ENCODE measurements at regions not wholly inside any gene's neighbourhood (a gene's known extent, or its start where the extent isn't known, plus 50 kb on each side); places are given as distances from the start of the nearest gene placed in this dataset.

- DNase-seq (ENCODE audit: low spot score), result no peak
These were observed 476.8 kb downstream of the CETN3 start for GRCh38 chr5:89932771-89933181.

GRCh38 chr5:89930591-89931392 is 478.8 kb downstream of the CETN3 start:
- no peak for DNase-seq (ENCODE audit: low spot score)

DNA sequence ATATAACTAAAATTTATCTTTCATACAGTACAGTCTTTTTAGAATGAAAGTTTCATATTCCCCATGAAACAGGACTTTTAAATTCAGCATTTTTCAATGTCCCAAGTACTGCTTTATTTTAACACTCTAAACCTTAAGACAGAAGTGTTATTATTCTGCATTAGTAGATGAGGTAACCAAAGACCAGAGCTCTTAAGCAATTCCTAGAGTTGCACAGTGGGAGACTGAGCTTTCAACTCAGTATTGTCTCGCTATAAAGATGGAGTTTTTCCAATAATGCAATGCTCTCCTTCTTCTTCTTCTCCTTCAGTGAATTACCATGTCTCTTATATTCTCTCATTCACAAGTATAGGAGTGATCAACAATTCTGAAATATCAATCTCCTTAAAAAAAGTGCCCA is 479.7 kb downstream of the CETN3 start:
- DNase-seq (ENCODE audit: low spot score), result no peak

DNA sequence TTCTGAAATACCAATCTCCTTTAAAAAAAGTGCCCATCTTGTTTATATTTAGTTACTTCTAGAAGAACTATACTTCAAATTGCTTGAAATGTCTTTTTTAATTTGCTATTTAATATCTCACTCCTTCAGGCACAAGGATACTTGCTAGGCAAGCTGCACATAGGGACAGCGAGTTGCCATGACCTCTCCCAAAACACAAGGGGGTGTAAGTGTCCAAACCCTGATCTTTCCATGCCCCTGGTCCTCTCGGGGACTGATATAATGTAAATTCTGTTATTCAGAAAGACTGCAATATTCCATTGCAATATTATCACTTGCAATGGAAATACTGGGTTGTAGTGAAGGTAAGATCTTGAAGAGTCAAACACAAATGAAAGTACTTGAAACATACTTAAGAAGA is 480.4 kb downstream of the CETN3 start:
- no peak for DNase-seq (ENCODE audit: low spot score)

- DNase-seq (ENCODE audit: low spot score), result no peak
These were observed 487.4 kb downstream of the CETN3 start for GRCh38 chr5:89922161-89922560.

- DNase-seq (ENCODE audit: low spot score), result no peak
These were observed 492.4 kb downstream of the CETN3 start for GRCh38 chr5:89917112-89917511.

GRCh38 chr5:89916131-89916530 is 493.4 kb downstream of the CETN3 start:
- no peak for DNase-seq (ENCODE audit: low spot score)

- DNase-seq (ENCODE audit: low spot score), result no peak
These were observed 500.7 kb downstream of the CETN3 start for GRCh38 chr5:89908876-89909275.

- no peak for DNase-seq (ENCODE audit: low spot score)
These were observed 505.1 kb downstream of the CETN3 start for GRCh38 chr5:89904442-89904841.

GRCh38 chr5:89901983-89902382 is 507.6 kb downstream of the CETN3 start:
- no peak for DNase-seq (ENCODE audit: low spot score)

GRCh38 chr5:89901346-89901745 is 508.2 kb downstream of the CETN3 start:
- no peak for DNase-seq (ENCODE audit: low spot score)

DNA sequence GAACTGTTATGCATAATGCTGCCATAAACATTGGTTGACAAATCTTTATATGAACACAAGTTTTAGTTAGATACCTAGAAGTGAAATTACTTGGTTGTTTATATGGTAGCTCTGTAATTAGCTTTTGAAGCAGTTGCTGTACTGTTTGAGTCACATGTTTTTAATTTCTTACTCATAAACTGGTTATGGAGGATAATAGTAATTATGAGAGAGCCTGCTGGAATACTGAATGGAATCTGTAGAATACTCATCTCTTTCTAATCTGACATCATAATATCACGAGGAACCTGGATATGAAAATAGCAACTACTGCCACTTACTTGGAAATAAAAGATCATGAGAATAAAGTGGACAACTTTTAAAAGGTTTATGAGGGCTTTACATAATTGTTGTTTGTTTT is 509.2 kb downstream of the CETN3 start:
- no peak for DNase-seq (ENCODE audit: low spot score)

DNA sequence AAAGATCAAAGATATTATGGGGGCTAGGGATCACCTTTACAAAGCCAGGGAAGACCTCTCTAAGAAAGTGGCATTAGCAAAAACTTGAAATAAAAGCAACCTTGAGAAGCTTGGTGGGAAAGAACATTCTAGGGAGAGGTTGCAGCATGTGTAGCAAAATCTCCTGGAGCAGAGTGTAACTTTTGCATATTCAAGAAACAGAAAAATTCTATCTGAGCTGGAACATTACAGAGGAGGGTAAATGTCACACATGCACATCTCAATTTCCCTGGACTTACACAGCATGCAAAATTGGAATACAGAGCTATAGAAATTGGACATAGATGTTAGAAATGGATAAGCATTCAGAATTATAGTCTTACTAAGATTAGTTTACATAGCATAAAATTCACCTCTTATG is 510.0 kb downstream of the CETN3 start:
- no peak for DNase-seq (ENCODE audit: low spot score)

- no peak for DNase-seq (ENCODE audit: low spot score)
These were observed 516.0 kb downstream of the CETN3 start for GRCh38 chr5:89893546-89893945.

- no peak for DNase-seq (ENCODE audit: low spot score)
These were observed 523.9 kb downstream of the CETN3 start for GRCh38 chr5:89885670-89886069.

DNA sequence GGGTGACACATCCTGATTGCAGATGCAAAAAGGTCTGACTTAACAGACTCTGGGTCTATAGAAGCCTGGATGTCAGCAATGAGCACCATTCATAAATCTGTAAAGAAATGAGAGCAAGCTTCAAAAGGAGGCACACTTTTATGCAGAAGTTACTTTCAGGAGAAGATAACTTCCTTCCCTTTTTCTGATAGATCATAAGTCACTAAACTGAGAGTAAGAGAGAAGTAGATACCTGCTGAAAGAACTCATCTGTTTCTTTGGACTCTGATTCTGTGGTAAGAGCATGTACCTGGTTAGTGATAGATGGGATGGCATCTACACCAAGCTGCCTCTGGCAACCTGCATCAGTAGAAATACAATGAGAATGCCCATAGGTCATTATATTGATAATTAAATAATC is 525.6 kb downstream of the CETN3 start:
- no peak for DNase-seq (ENCODE audit: low spot score)

DNA sequence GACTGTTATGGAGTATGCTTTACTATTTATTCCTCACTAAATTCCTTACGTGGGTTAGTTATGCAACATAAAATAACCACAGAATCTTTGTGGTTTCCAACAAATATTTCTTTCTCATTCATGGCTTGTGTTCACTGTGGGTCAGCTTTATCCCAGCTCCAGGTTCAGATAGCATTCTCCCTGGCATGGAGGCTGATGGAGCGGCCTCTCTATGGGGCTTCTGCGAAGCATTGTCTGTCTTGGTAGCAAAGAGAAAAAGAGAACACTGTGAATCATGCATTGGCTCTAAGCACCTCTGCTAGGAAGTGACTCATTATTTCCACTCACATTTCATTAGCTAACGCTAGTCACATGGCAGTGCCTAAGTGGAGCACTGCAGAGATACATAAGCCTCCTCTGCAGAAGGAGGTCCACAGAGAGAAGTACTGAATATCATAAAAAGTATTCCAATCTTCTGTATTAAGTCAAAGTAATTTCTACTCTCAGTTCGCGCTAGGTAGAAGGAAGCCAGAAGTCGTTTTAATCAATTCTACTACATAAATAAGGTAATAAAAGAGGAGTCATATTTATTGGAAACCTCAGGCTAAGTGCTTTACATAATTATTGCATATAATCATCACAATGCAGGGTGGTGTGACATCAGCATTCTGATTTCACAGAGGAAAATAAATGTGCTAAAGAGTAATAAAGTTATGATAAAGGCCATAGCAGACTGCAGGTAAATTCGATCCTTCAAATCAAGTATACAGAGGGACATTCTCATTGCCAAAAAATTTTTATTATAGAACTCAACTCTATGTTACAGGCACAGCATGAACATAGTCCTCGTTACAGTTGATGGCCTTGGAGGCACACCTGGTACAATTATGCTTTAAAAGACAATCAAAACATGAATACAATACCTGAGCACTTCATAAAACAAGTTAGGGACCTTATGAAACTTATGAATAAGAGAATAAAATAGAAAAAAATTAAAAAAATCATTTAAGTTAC is 531.1 kb downstream of the CETN3 start:
- no peak for DNase-seq (ENCODE audit: low spot score)

GRCh38 chr5:89871906-89872305 is 537.6 kb downstream of the CETN3 start:
- DNase-seq (ENCODE audit: low spot score), result no peak

DNA sequence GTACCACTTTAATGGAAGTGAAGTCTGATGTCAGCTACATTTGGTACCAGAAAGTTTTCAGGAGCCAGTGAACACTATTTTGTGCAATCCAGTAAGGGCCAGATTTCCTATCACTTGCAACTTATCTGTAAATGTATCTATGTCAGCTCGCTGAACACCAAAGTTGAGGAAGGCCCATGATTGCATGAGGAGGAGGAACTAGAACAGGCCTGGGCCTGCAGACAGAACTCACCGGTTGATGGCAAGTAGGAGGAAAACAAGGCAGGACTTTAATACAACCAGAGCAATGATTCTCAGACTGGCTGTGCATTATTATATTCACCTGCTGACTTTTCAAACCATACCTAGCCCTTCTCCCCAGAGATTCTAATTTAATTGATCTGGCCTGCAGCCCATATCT is 540.2 kb downstream of the CETN3 start:
- no peak for DNase-seq (ENCODE audit: low spot score)

- no peak for DNase-seq (ENCODE audit: low spot score)
These were observed 543.1 kb downstream of the CETN3 start for GRCh38 chr5:89866410-89866809.

- DNase-seq (ENCODE audit: low spot score), result no peak
These were observed 544.6 kb downstream of the CETN3 start for GRCh38 chr5:89864941-89865340.

- no peak for DNase-seq (ENCODE audit: low spot score)
These were observed 551.8 kb downstream of the CETN3 start for GRCh38 chr5:89857790-89858189.

All from mesenteric fat pad (tissue), 1 donor.